HG03457 (cell line): ENCODE measurements at regions not wholly inside any gene's neighbourhood (a gene's known extent, or its start where the extent isn't known, plus 50 kb on each side); places are given as distances from the start of the nearest gene placed in this dataset.
"Not testable (repeated sequence)": the region's sequence is repeated elsewhere in the genome, so short reads cannot be mapped to it uniquely, and the experiment has no call there.

Experiments used
- ATAC-seq: cut with Tn5 transposase; IDR thresholded peaks from one replicate; pipeline ENCODE4 v1.9.1; 2021; ENCODE audit warnings: moderate number of reproducible peaks; ENCODE audit not compliant: unreplicated experiment

DNA sequence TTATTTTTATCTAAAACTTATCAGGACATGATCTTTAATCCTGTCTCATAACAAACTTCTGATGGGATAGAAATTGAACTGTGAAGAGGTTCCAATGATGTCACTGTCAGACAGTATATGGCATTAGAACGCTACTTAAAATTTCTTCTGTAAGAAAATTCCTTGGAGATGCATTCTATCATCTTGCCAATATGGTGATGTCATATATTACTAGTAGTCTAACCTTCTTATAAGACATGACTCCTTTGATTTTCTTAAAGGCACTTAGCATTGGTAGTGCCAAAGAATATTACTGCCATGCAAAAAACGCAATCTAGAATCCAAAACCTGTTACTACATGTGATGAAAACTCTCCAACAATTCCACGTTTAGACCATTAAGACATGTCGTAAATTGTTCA lies 131.1 kb downstream of the SLC25A46 start:
- no peak for ATAC-seq

DNA sequence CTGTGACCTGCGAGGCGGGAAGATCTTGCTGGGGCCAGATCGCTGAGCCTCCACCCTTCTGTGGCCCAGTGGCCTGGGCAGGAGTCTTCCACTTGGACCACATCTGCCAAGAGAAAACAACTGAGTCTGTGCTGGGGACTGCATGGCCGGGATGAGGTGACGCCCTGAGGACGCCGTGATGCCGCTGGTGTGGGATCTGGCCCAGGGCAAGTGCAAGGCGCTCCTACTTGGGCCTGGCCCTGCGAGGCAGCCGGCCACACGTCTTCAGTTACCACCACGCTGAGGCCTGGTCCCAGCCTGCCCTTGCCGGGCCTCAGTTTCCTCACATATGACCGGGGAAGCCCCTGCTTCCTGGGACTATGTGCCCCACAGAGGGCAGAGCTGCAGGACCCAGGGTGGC lies 133.4 kb downstream of the SLC25A46 start:
- no peak for ATAC-seq

DNA sequence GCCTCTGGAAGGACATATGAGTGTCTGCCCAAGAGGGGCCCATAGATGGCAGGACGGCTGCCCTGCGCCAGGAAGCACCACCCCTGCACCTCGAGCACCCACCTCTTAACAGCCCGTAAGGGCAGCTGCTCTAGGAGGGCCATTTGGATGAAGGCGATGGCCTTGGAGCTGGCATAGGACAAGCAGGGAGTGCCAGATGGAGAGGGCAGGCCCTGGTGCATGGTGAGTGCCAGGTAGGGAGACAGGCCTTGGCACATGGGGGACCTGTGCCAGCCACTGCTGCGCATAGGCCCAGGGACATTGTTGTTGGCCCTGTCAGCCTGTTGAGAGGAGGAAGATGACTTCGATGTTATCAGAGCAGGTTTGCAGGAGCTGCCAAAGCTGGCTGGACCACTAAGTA lies 134.2 kb downstream of the SLC25A46 start:
- ATAC-seq = no peak

DNA sequence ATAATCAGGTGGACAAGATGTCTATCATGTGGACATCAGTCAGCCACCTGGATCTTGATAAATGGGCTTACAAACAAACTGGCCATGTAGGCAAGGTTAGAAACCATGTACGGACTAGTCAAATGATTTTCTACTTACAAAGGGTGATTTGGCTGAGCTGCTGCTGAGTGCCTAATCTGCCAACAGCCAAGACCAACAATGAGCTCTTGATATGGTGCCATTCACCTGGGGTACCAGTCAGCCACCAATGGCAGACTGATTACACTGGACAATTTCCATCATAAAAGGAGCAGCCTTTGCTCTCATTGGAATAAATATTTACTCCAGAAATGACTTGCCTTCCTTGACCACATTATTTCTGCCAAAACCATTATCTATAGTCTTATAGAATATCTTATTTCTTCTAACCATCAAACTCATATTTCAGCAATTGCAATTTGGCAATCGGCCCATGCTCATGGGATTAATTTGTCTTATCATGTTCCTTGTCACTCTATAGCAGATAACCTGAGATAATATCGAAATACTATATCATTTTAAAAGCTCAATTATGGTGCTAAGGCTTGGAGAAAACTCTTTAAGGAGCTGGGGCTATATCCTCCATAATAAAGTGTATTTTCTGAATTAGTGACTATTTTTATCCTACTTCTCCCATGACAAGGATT lies 135.1 kb downstream of the SLC25A46 start:
- ATAC-seq = no peak

DNA sequence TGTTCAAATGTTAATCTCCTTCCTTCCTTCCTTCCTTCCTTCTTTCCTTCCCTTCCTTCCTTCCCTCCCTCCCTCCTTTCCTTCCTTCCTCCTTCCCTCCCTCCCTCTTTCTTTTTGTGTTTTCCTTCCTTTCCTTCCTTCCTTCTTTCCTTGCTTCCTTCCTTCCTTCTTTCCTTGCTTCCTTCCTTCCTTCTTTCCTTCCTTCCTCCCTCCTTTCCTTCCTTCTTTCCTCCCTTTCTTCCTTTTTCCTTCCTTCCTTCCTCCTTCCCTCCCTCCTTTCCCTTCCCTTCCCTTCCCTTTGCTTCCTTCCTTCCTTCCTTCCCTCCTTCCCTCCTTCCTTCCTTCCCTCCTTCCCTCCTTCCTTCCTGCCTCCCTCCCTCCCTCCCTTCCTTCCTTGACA lies 136.3 kb downstream of the SLC25A46 start:
- not testable (repeated sequence) for ATAC-seq

DNA sequence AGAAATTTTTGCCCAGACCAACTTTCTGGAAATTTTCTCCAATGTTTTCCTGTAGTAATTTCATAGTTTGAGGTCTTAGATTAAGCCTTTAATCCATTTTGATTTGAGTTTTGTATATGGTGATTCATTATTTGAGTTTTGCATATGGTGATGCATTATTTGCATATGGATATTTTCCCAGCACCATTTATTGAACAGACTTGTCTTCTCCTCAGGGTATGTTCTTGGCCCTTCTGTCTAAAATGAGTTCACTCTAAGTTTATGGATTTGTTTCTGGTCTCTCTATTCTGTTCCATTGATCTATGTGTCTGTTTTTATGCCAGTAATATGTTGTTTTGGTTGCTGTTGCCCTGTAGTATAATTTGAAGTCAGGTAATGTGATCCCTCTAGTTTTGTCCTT lies 139.3 kb downstream of the SLC25A46 start:
- no peak for ATAC-seq

DNA sequence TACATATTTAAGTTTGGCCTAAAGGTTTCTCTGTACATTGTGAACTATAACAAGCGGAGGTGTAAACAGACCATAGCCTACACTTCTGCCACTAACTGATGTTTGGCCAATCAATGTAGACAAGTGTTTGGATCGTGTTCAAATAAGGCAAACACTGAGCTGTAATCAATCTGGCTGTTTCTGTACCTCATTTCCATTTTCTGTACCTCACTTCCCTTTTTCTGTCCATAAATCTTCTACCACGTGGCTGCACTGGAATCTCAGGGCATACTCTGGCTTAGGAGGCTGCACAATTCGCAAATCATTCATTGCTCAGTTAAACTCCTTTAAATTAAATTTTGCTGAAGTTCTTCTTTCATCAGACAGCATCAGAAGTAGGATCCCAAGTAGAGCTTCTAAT lies 140.9 kb downstream of the SLC25A46 start:
- ATAC-seq = no peak

DNA sequence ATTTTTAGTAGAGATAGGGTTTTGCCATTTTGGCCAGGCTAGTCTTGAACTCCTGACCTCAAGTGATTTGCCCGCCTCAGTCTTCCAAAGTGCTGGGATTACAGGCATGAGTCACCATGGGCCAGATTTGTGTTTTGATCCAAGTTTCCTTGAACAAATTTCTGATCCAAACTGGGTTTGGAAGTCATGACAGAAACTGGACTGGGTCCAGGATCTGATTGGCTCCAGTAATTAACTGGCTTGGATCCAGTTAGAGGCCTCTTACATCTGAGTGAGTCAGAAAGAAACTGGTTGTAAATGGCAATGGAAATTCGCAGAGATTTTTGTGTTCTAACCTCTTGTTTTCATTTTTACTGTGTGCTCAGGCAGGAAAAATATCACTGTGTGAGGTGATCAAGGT lies 141.6 kb downstream of the SLC25A46 start:
- ATAC-seq = no peak

DNA sequence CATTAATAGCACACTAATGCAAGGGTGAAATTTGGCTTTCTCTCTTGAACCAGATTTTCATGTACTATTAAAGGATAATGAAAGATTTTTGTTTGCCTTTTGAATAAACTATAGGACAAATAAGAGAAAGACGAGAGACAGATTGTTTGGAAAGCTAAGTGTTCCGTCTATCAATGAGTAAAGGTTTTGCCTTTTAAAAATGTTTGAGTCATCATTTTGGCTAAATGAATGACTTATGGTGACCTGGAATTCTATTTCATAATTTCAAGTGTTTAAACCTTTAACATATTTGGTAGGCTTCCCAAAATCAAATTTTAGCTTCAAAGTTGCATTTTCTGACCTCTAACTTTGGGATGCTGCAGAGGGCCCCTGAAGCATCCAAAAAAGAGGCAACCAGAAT lies 145.2 kb downstream of the SLC25A46 start:
- ATAC-seq = no peak

DNA sequence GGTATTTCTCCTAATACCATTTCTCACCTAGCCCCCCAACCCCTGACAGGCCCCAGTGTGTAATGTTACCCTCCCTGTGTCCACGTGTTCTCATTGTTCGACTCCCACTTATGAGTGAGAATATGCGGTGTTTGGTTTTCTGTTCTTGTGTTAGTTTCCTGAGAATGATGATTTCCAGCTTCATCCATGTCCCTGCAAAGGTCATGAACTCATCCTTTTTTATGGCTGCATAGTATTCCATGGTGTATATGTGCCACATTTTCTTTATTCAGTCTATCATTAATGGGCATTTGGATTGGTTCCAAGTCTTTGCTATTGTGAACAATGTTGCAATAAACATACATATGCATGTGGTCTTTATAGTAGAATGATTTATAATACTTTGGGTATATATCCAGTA lies 148.4 kb downstream of the SLC25A46 start:
- not testable (repeated sequence) for ATAC-seq

DNA sequence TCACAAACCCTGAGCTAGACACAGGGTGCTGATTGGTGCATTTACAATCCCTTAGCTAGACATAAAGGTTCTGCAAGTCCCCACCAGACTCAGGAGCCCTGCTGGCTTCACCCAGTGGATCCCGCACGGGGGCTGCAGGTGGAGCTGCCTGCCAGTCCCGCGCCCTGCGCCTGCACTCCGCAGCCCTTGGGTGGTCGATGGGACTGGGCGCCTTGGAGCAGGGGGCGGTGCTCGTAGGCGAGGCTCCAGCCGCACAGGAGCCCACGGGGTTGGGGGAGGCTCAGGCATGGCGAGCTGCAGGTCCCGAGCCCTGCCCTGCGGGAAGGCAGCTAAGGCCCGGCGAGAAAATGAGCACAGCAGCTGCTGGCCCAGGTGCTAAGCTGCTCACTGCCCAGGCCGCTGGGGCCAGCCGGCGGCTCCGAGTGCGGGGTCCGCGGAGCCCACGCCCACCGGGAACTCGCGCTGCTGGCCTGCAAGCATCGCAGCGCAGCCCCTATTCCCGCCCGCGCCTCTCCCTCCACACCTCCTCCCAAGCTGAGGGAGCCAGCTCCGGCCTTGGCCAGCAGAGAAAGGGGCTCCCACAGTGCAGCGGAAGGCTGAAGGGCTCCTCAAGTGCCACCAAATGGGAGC lies 155.2 kb downstream of the SLC25A46 start:
- not testable (repeated sequence) for ATAC-seq

DNA sequence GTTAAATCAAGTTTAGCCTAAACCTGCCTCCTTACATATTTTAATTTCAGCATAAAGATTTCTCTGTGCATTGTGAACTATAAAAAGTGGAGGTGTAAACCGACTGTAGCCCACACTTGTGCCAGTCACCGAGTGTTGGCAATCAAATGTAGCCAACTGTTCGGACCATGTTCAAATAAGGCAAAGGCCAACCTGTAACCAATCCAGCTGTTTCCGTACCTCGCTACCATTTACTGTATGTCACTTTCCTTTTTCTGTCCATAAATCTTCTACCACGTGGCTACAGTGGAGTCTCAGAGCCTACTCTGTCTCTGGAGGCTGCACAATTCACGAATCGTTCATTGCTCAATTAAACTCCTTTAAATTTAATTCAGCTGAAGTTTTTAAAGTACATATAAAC lies 156.0 kb downstream of the SLC25A46 start:
- ATAC-seq = no peak

DNA sequence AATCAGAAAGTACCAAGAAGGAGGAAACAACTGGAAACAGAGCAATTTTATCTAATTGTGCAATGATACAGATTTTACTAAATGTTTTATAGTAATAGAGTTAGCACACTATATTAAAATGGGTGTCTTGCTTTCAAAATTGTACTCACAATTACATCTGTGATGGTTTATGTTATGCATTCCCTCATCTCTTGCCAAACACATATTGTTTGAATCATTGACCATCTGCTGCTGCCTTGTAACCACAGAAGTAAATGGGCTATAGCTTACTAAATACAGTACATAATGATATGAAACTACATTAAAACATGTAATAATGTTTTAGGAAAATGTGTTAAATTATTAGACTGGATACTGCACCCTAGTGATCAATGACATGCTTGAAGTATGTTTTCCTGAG lies 158.1 kb downstream of the SLC25A46 start:
- no peak for ATAC-seq

DNA sequence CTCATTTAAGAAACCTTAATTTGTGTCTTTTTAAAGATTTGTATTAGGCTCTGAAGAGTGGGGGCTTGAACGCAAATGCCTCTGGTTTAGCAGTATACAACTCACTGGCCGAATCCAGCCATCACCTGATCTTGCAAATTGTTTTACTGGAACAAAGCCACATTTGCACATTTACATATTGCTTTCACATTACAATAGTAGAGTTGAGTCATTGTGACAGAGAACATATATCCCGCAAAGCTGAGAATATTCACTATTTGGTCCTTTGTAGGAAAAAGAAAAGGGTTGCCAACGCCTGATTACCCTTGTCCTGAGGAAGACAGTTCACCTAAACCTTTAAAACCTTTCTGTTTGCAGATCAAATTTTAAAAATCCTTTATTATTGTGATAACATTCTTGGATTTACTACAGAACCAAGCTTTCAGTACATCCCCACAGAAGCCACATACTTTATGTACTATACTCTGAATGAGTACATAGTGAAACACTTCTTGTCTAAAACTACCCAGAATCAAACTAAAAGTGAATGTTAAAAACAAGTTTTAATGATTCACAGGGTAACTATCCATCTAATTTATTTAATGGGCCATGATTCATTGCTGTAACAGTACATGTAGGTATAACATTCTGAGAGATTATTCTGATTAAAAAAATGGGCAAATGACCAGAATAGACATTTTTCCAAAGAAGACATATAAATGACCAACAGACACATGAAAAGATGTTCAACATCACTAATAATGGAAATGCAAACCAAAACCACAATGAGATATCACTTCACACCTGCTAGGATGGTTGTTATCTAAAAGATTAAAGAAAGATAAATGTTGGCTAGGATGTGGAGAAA lies 161.0 kb downstream of the SLC25A46 start:
- peak; percentile 75 for ATAC-seq

DNA sequence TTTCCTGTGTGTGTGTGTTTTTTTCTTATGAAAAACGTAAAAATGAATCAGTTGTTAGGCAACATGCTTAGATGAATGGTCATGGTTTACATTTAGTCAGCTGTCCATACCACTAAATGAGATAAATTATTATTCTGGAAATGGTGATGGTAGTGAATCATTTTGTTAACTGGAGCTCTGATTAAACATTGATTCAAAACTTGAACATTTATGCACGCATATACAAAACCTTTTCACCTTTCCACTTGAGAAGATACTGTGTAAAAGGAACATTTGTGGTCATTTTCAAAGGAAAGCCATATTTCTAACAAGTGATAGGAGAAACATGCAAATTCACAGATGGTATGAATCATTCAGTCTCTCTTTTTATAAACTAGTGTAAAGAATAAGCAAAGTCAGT lies 162.0 kb downstream of the SLC25A46 start:
- no peak for ATAC-seq

DNA sequence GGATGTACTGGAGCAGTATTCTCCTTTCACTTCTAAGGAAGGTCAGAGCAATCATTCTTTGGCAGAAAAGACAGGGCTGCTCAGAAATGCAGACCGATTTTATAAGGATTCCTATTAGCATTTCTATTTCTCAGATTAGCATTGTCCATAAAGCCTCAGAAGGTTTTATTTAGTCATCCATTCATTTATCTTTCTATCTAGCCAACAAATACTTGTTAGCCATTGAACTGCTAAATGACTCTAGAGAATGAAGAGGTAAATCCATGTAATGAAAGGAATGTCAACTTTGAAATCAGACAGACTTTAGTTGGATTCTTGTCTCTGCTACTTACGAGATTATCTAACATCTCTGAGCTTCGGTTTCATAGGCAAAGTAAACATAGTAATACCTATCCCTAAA lies 165.2 kb downstream of the SLC25A46 start:
- ATAC-seq = no peak

DNA sequence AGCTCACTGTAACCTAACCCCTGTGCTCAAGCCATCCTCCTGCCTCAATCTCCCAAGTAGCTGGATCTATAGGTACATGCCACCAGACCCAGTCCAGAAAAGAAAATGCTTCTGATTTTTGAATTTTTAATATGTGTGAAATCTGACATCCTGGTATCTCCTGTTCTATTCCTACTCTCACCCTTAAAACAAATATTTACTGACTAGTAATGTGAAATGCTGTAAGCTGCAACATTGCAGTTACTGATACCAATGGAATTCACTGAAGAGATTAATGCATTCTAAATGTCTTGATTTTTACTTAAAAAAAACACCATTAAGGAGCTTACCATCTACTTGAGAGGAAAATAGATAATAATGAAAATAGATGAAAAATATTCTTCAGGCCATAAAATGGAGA lies 162.7 kb upstream of the TSLP start:
- no peak for ATAC-seq

DNA sequence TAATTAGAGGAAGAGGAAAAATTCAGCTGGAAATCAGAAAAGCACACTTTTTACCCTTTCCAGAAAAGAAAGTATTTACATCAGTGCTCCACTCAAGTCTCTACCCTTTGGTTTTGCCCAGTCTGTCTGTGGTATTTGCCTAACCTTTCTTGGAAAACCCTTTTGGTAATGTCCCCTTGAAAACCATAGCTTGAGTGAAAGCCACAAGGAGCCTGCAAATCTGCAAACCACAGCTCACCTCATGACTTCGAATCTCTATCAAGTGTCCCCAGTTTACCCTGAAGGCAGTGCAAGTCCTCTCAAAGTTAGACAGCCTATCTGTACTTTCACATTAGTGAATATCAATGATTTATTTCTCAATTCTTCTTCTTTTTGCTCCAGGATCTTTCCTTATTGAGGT lies 162.1 kb upstream of the TSLP start:
- no peak for ATAC-seq

DNA sequence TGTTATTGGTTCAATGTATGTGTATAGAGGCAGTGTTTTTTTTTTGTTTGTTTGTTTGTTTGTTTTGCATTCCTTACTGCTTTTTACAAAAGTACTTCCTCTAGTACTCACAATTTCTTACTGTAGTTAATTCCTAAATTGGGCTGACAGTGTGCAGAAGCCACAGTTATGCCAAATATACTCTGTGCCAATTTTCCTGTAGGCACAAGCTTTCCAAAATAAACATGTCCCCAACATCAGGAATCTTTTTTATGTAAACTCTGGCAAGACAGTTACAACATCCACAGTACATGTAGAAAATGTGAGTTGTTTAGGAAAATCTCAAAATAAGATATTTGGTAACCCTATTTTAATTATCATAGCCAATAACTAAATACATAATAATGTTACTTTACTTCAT lies 161.6 kb upstream of the TSLP start:
- ATAC-seq = no peak

DNA sequence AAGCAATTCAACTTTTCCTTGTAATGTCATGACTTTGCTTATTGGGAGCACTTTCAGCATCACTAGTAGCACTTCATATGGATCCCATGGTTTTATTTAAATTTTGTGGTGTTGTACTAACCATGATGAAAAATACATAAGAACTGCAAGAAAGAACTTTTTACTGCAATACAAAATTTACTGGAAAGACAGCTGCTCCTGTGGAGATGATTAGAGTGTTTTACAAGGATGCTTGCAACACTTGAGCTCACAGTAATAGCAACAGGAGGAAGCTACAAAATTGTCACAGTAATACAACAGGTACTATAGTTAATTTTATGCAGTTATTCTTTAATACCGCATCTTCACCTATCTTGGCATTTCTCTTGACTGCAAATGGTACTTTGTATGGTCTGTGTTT lies 158.3 kb upstream of the TSLP start:
- no peak for ATAC-seq

DNA sequence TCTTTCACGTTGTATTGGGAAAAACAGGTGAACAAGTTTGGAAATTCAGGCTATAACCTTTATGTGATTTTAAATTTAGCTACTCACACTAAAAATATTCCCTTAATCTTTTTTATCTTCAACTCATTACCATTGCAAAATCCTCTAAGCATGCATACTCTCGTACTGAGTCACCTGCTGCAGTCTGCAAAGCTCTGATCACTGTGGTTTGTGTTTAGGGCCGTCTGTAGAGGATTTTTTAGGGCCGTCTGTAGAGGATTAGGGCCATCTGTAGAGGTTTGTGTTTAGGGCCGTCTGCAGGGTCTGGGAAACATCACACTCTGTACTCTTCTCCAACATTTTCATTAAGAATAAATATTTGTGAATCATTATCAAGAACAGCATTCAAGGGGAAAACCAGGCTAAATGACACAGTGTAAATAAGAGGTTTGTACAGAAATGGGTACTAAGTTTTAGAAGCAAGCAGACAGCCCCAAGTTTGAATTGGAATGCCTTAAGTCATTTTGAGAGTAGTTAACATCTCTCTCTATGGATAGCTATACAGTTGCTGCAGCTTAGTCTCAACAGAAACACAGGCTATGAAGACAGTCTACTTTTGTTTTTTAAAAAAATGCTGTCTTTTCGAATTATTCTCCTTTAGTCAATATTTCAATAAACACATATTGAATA lies 155.0 kb upstream of the TSLP start:
- ATAC-seq = no peak
